NT2/D1 (cell line): ENCODE measurements at regions not wholly inside any gene's neighbourhood (a gene's known extent, or its start where the extent isn't known, plus 50 kb on each side); places are given as distances from the start of the nearest gene placed in this dataset.

Experiments
- DNase-seq: peaks from one replicate; pipeline ENCODE4 v3.0.0-alpha.2; 2011; ENCODE audit warnings: low read depth, low spot score
- H3K27me3 ChIP-seq: 2 replicates; pipeline ENCODE4 v1.6.0; 2011; ENCODE audit warnings: mild to moderate bottlenecking; ENCODE audit not compliant: insufficient read length, insufficient read depth
- H3K36me3 ChIP-seq: 2 replicates; pipeline ENCODE4 v1.6.1; 2011; ENCODE audit warnings: mild to moderate bottlenecking, low read length, mixed read lengths; ENCODE audit not compliant: insufficient read depth, insufficient read length
- H3K4me1 ChIP-seq: 2 replicates; pipeline ENCODE4 v1.5.1; 2011; ENCODE audit not compliant: insufficient read depth, insufficient read length
- H3K4me3 ChIP-seq: 2 replicates; pipeline ENCODE4 v1.5.1; 2011; ENCODE audit warnings: low read depth; ENCODE audit not compliant: insufficient read length
- H3K9ac ChIP-seq: 2 replicates; pipeline ENCODE4 v1.6.0; 2011; ENCODE audit warnings: low read depth; ENCODE audit not compliant: insufficient read length
- H3K9me3 ChIP-seq: 2 replicates; pipeline ENCODE4 v1.5.1; 2011; ENCODE audit warnings: mild to moderate bottlenecking, low read length; ENCODE audit not compliant: insufficient read depth
- SUZ12 ChIP-seq: IDR thresholded peaks from 2 replicates; pipeline ENCODE4 v1.6.1; 2011; ENCODE audit not compliant: insufficient read length, insufficient read depth; ENCODE audit errors: extremely low read depth
- YY1 ChIP-seq: IDR thresholded peaks from 2 replicates; pipeline ENCODE4 v1.6.1; 2011; ENCODE audit not compliant: insufficient read length, insufficient read depth
- ZNF274 ChIP-seq: IDR thresholded peaks from 2 replicates; pipeline ENCODE4 v1.6.1; 2011; ENCODE audit warnings: mild to moderate bottlenecking, low read depth, low read length

GRCh38 chr5:63613442-63613841 lies 348.8 kb downstream of the HTR1A start:
- no peak for TF ChIP-seq SUZ12
- no peak for TF ChIP-seq YY1
- no peak for TF ChIP-seq ZNF274
- Histone ChIP-seq H3K36me3 (no peaks in the 10 kb centered on the region), H3K4me3 (no peak overlapping the region), H3K9ac (no peak overlapping the region), H3K9me3 (no peaks in the 10 kb centered on the region), H3K4me1 (no peaks in the 10 kb centered on the region), H3K27me3 (no peaks in the 10 kb centered on the region)
- no peak for DNase-seq

- Histone ChIP-seq H3K9ac (no peak overlapping the region), H3K36me3 (no peaks in the 10 kb centered on the region), H3K4me1 (no peaks in the 10 kb centered on the region), H3K9me3 (no peaks in the 10 kb centered on the region), H3K27me3 (no peaks in the 10 kb centered on the region), H3K4me3 (no peak overlapping the region)
- no peak for DNase-seq
- TF ChIP-seq ZNF274 (no peak), YY1 (no peak), SUZ12 (no peak)
Observed at GRCh38 chr5:63603996-63604395, 358.2 kb downstream of the HTR1A start.

- H3K9me3 ChIP-seq = no peaks in the 10 kb centered on the region
- H3K9ac ChIP-seq = no peak overlapping the region
- TF ChIP-seq SUZ12 (no peak), YY1 (no peak), ZNF274 (no peak)
- no peaks in the 10 kb centered on the region for H3K27me3 ChIP-seq
- no peaks in the 10 kb centered on the region for H3K4me1 ChIP-seq
- no peaks in the 10 kb centered on the region for H3K36me3 ChIP-seq
- H3K4me3 ChIP-seq = no peak overlapping the region
- DNase-seq = no peak
Observed at GRCh38 chr5:63602971-63603370, 359.3 kb downstream of the HTR1A start.

- H3K4me3 ChIP-seq = no peak overlapping the region
- no peak overlapping the region for H3K9ac ChIP-seq
- H3K36me3 ChIP-seq = no peaks in the 10 kb centered on the region
- no peak for DNase-seq
- no peaks in the 10 kb centered on the region for H3K4me1 ChIP-seq
- H3K27me3 ChIP-seq = no peaks in the 10 kb centered on the region
- no peaks in the 10 kb centered on the region for H3K9me3 ChIP-seq
- TF ChIP-seq YY1 (no peak), ZNF274 (no peak), SUZ12 (no peak)
Observed at GRCh38 chr5:63596254-63596653, 366.0 kb downstream of the HTR1A start.

GRCh38 chr5:63573380-63573779 lies 388.9 kb downstream of the HTR1A start:
- no peaks in the 10 kb centered on the region for H3K4me1 ChIP-seq
- H3K4me3 ChIP-seq = no peak overlapping the region
- no peaks in the 10 kb centered on the region for H3K27me3 ChIP-seq
- no peak overlapping the region for H3K9ac ChIP-seq
- no peak for TF ChIP-seq YY1
- no peak for TF ChIP-seq ZNF274
- no peak for DNase-seq
- H3K36me3 ChIP-seq = no peaks in the 10 kb centered on the region
- peaks cover 9% of the 10 kb centered on the region; the same call in 1 of the 2 replicates for H3K9me3 ChIP-seq

GRCh38 chr5:63572740-63573139 lies 389.5 kb downstream of the HTR1A start:
- Histone ChIP-seq H3K4me1 (no peaks in the 10 kb centered on the region), H3K36me3 (no peaks in the 10 kb centered on the region), H3K27me3 (no peaks in the 10 kb centered on the region), H3K9ac (no peak overlapping the region), H3K4me3 (no peak overlapping the region), H3K9me3 (peaks cover 9% of the 10 kb centered on the region; the same call in 1 of the 2 replicates)
- TF ChIP-seq ZNF274 (no peak), SUZ12 (no peak), YY1 (no peak)
- DNase-seq = no peak

GRCh38 chr5:63570752-63571151 lies 391.5 kb downstream of the HTR1A start:
- no peak for TF ChIP-seq ZNF274
- no peak for TF ChIP-seq SUZ12
- H3K9me3 ChIP-seq = peaks cover 9% of the 10 kb centered on the region; the same call in 1 of the 2 replicates
- no peak overlapping the region for H3K9ac ChIP-seq
- no peaks in the 10 kb centered on the region for H3K27me3 ChIP-seq
- no peaks in the 10 kb centered on the region for H3K4me1 ChIP-seq
- DNase-seq = no peak
- H3K4me3 ChIP-seq = no peak overlapping the region
- H3K36me3 ChIP-seq = no peaks in the 10 kb centered on the region

GRCh38 chr5:63564789-63565188 lies 397.5 kb downstream of the HTR1A start:
- DNase-seq = no peak
- no peak overlapping the region for H3K4me3 ChIP-seq
- H3K27me3 ChIP-seq = no peaks in the 10 kb centered on the region
- H3K9ac ChIP-seq = no peak overlapping the region
- no peak for TF ChIP-seq YY1
- TF ChIP-seq ZNF274 = no peak
- no peak for TF ChIP-seq SUZ12
- no peaks in the 10 kb centered on the region for H3K36me3 ChIP-seq
- peaks cover 8% of the 10 kb centered on the region; the same call in 1 of the 2 replicates for H3K9me3 ChIP-seq
- H3K4me1 ChIP-seq = no peaks in the 10 kb centered on the region
